ENCODE measurements at regions not wholly inside any gene's neighbourhood (a gene's known extent, or its start where the extent isn't known, plus 50 kb on each side); places are given as distances from the start of the nearest gene placed in this dataset.

DNA sequence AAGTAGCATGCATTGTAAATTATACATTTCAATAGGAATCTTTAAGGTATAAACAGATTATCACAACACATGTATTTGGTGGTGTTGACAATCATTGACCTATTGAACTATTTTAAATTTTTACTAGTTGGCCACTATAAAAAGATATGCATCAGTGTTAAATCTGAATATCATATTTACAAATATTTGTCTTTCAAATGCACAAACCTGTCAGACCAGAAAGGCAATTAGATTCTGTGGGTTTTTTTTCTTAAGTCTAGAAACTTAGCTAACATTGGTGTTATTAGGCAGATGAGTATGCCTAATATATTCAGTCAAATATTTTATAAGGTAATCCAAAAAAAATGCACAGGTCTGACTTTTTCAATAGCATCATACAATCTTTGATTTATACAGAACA, 241.4 kb upstream of the DGKB start:
- Histone ChIP-seq H3K27me3 (ENCODE audit: low read depth) (no peaks in the 10 kb centered on the region), H3K9me3 (no peaks in the 10 kb centered on the region), H3K36me3 (no peaks in the 10 kb centered on the region), H3K27ac (no peak overlapping the region), H3K4me1 (no peaks in the 10 kb centered on the region), H3K4me3 (no peak overlapping the region)
- ATAC-seq = no peak
- DNase-seq = no peak
- intact Hi-C loops (cut with DNase I) = no loop called here
- TF ChIP-seq, protein P1, sequence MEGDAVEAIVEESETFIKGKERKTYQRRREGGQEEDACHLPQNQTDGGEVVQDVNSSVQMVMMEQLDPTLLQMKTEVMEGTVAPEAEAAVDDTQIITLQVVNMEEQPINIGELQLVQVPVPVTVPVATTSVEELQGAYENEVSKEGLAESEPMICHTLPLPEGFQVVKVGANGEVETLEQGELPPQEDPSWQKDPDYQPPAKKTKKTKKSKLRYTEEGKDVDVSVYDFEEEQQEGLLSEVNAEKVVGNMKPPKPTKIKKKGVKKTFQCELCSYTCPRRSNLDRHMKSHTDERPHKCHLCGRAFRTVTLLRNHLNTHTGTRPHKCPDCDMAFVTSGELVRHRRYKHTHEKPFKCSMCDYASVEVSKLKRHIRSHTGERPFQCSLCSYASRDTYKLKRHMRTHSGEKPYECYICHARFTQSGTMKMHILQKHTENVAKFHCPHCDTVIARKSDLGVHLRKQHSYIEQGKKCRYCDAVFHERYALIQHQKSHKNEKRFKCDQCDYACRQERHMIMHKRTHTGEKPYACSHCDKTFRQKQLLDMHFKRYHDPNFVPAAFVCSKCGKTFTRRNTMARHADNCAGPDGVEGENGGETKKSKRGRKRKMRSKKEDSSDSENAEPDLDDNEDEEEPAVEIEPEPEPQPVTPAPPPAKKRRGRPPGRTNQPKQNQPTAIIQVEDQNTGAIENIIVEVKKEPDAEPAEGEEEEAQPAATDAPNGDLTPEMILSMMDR (IDR thresholded peaks at IDR 0.05) = no peak

DNA sequence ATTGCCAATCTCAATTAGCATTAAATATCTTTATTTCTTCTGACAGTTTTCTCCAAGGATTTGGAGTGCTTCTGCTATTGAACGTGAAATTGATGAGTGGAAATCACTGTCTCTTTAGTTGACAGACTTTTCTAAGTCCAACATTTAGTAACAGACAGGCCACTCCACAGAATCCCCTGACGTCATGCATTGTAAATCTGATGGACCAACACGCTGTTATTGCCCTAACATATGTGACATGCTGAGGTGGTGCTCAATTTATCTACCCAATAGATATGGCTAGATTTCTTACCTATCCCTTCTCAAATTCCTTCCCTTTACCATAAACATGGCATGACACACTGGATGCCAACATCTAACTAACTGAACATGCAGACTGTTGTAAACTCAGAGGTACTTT, 240.6 kb upstream of the DGKB start:
- no peak for ATAC-seq
- no peak overlapping the region for H3K27ac ChIP-seq
- H3K36me3 ChIP-seq = no peaks in the 10 kb centered on the region
- TF ChIP-seq, protein P1 (IDR thresholded peaks at IDR 0.05) = no peak
- H3K9me3 ChIP-seq = no peaks in the 10 kb centered on the region
- H3K4me3 ChIP-seq = no peak overlapping the region
- no peak for DNase-seq
- no peaks in the 10 kb centered on the region for H3K4me1 ChIP-seq
- no peaks in the 10 kb centered on the region for H3K27me3 ChIP-seq (ENCODE audit: low read depth)
- intact Hi-C loops (cut with DNase I) = no loop called here

DNA sequence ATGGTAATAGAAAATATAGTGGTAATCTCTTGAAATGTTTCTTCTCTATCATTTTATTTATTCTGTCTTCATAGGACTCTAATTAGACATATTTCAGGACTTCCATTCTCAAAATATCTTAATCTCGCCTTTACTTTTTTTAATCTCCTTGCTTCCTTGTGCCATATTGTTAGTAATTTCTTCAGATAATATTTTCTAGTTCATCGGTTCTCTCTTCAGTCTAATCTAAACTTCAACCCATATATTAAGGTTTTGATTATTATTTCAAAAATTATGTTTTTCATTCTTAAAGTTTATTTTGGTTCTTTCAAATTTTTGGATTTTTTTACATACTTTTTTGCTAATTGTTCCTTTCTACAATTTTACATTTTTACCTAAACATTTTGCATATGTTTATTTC, 237.9 kb upstream of the DGKB start:
- ATAC-seq (no peak), DNase-seq (no peak)
- Histone ChIP-seq H3K4me3 (no peak overlapping the region), H3K36me3 (no peaks in the 10 kb centered on the region), H3K27me3 (ENCODE audit: low read depth) (no peaks in the 10 kb centered on the region), H3K27ac (no peak overlapping the region), H3K4me1 (no peaks in the 10 kb centered on the region), H3K9me3 (no peaks in the 10 kb centered on the region)
- intact Hi-C loops (cut with DNase I) = no loop called here
- TF ChIP-seq, protein P1 (IDR thresholded peaks at IDR 0.05) = no peak

DNA sequence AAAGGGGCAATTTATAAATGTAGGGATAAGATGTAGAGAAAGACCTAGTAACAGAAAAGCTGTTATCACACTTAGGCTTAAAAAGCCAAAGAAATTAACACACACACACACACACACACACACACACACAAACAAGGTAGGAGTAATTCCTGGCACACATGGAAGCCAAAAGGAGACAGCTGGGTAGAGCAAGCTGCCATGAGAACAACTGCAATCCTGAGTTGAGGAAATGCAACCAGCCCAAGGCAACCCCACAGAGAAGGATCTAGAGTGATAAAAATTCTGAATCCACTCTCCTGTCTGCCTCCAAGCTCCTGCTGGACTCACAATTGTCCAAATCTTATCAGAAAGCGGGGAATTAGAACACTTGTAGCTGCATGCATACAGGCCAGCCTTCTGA, 229.1 kb upstream of the DGKB start:
- TF ChIP-seq, protein P1 (IDR thresholded peaks at IDR 0.05) = no peak
- H3K36me3 ChIP-seq = no peaks in the 10 kb centered on the region
- no peaks in the 10 kb centered on the region for H3K27me3 ChIP-seq (ENCODE audit: low read depth)
- DNase-seq (no peak), ATAC-seq (no peak)
- no peak overlapping the region for H3K4me3 ChIP-seq
- H3K9me3 ChIP-seq = no peaks in the 10 kb centered on the region
- intact Hi-C loops (cut with DNase I) = no loop called here
- H3K4me1 ChIP-seq = no peaks in the 10 kb centered on the region
- no peak overlapping the region for H3K27ac ChIP-seq

- no peak overlapping the region for H3K4me3 ChIP-seq
- no peaks in the 10 kb centered on the region for H3K36me3 ChIP-seq
- intact Hi-C loops (cut with DNase I) = no loop called here
- TF ChIP-seq, protein P1 (IDR thresholded peaks at IDR 0.05) = no peak
- DNase-seq (no peak), ATAC-seq (no peak)
- H3K9me3 ChIP-seq = no peaks in the 10 kb centered on the region
- H3K4me1 ChIP-seq = no peaks in the 10 kb centered on the region
- no peak overlapping the region for H3K27ac ChIP-seq
- no peaks in the 10 kb centered on the region for H3K27me3 ChIP-seq (ENCODE audit: low read depth)
Observed at GRCh38 chr7:15130666-15131541, 228.4 kb upstream of the DGKB start.
